EH (cell line): ENCODE measurements at regions not wholly inside any gene's neighbourhood (a gene's known extent, or its start where the extent isn't known, plus 50 kb on each side); places are given as distances from the start of the nearest gene placed in this dataset.
"Not testable (repeated sequence)": the region's sequence is repeated elsewhere in the genome, so short reads cannot be mapped to it uniquely, and the experiment has no call there.

Experiments
- DNase-seq: peaks from one replicate; pipeline ENCODE4 v3.0.0-alpha.2; 2015; ENCODE audit warnings: low read depth

DNA sequence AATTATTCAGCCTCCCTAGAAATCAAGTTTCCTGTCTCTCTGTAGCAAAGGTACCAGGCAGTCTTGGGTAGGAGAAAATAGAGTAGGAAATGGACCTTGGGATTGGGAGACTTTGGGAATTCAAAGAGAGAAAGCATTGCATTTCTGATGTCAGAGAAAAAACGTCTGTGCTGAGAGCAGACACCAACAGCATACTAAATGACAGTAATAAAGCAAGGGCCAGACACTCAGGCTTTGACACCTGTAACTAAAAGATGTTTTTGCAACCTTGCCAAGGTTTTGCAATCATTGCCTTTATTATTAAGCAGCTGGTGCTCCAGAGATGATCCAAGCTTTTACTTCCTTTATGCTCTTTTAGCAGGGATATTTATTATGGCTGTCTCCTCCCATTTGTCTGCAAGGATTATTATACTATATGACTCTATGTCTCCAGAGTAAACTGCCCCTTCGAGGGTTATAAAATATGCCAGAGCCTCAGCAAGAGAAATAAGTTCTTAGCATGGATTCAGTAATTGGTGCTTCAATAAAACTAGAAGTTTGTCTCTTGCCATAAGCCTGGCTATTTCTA, 85.2 kb upstream of the GRAMD1B start:
- no peak for DNase-seq

GRCh38 chr11:123344188-123344587, 85.9 kb upstream of the GRAMD1B start:
- DNase-seq = not testable (repeated sequence)

GRCh38 chr11:123338997-123339752, 90.9 kb upstream of the GRAMD1B start:
- no peak for DNase-seq

GRCh38 chr11:123338266-123338800, 91.7 kb upstream of the GRAMD1B start:
- no peak for DNase-seq

DNA sequence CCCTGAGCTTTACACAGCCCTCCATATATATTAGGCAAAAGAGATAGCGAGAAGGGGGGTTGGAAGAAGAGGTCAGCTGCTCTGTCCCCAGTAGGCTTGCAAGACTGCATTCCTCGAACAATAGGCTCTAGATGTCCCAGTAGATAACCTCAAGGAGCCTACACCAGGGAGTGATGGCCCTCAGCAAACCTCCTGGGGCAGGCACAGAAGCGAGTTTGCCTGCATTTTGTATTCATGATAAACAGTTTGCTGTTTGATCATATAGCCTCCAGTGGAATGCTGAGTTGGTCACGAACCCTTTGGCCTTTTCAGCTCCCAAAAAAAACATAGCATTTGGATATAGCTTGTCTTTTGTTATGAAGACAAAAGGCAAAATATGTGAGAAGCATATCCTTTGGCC, 95.1 kb upstream of the GRAMD1B start:
- DNase-seq = no peak

GRCh38 chr11:123332577-123332976, 97.5 kb upstream of the GRAMD1B start:
- not testable (repeated sequence) for DNase-seq

DNA sequence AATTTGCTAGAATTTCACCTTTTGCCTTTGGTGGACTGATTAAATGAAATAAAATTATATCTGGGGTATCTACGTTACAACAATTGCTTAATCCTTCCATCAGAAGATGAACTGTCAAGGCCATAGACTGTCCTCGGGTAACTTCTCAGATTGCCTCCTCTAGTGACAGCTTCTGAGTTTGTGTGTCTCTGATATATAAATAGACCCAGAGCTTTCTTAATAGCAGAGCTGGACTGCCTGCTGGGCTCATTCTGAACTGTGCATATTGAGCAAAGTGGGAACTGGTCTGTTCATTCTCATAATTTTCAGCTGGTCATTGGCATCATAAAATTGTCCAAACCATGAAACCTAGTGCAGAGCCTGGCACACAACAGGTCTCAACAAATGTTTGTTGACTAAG, 99.1 kb upstream of the GRAMD1B start:
- no peak for DNase-seq

DNA sequence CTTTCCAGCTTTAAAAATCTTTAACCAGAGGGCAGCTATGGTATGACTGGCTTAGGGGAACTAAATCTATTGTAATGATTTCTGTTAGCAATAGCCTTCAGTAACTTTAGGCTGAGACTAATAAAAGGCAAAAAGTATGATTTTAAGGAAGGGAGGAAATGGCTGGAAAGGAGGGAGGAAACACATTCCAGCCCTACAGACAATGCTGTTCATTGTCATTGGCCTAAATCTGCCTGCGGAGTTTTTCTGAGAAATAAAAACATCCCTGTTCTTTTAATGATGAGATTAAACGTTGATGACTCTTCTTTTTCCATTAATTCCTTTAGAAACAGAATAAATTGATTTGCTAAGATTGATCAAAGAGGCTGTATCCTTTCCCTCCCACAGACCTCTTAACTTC, 99.6 kb upstream of the GRAMD1B start:
- no peak for DNase-seq

- DNase-seq = no peak
Measured at GRCh38 chr11:123330071-123330470, 100.0 kb upstream of the GRAMD1B start.

- DNase-seq = no peak
Measured at GRCh38 chr11:123328281-123328867, 101.7 kb upstream of the GRAMD1B start.

- DNase-seq = no peak
Measured at GRCh38 chr11:123325533-123325932, 104.5 kb upstream of the GRAMD1B start.

GRCh38 chr11:123323568-123323967, 106.5 kb upstream of the GRAMD1B start:
- DNase-seq = no peak

- no peak for DNase-seq
Measured at GRCh38 chr11:123321636-123322035, 108.4 kb upstream of the GRAMD1B start.

DNA sequence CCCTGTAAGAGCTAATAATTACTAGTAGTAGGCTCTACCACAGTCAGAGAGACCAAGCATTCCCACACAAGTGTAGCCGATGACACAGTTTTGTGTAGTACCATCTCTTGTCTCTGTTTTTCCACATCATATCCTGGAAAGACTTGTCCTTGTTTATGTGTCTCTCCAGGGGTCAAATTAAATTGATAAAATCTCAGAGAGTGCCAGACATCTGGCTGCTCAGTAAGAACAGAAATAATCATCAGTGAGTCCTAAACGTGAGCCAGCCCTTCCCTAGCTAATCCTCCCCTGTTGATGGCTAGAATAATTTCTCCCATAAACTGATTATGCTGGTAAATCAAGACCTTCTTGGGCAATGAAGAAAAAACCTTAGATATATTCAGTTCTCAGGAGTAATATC, 111.4 kb upstream of the GRAMD1B start:
- no peak for DNase-seq

GRCh38 chr11:123318132-123318531, 111.9 kb upstream of the GRAMD1B start:
- not testable (repeated sequence) for DNase-seq

DNA sequence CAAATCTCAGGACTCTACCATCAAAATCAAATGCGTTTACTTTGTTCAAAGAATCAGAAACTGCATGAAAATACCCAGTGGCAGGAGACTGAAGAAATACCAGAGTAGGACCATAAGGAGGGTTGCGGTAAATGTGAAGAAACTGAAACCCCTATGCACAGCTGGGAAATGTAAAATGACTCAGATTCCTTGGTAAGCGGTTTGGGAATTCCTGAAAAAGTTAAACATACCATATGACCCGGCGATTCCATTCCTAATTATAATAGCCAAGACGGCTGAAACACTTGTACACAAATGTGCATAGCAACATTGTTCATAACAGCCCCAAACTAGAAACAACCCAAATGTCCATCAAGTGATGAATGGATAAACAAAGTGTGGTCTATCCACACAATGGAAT, 114.1 kb upstream of the GRAMD1B start:
- peak; percentile 18 for DNase-seq

DNA sequence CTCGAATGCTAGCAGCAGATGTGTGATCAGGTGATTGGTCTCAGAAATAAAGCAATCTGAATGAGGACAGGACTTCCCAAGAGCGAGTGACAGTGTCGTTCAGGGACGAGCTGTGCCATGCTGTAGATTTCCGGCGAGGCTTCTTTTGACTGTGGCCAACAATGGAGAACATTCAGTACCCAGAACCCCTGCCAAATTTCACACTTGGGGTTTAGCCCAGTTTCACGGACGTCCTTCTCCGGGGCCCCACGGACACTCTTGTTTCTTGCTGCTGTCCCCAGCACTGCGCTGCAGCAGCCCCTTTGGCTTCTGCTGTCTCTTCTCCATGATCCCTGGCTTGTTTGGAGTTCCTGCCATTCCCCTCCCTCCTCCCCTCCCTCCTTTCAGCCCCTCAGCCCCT, 115.1 kb upstream of the GRAMD1B start:
- no peak for DNase-seq

- DNase-seq = no peak
Measured at GRCh38 chr11:123313262-123313661, 116.8 kb upstream of the GRAMD1B start.

GRCh38 chr11:123308077-123308476, 113.0 kb upstream of the CLMP start:
- peak; percentile 94 for DNase-seq

- DNase-seq = no peak
Measured at GRCh38 chr11:123307276-123307675, 112.2 kb upstream of the CLMP start.

DNA sequence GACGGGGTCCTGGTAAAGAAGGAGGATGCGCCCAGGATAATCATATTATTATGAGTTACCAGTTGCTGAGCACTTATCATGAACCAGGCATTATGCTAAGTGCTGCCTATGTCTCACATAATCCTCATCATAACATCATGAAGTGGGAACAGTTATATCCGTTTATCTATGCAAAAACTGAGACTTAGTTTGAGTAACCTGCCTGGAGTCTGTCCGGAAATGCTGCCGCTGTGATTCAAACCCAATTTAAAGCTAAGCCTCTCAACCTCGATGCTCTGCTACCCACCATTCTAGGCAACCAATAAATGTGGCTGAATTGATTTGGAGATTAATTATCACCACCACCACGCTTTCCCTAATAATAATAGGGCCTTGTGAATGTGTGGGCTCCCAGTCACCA, 111.5 kb upstream of the CLMP start:
- DNase-seq = no peak

GRCh38 chr11:123305601-123306375, 110.7 kb upstream of the CLMP start:
- no peak for DNase-seq
